ENCODE measurements at regions not wholly inside any gene's neighbourhood (a gene's known extent, or its start where the extent isn't known, plus 50 kb on each side); places are given as distances from the start of the nearest gene placed in this dataset.

- no peaks in the 10 kb centered on the region for H3K27me3 ChIP-seq (ENCODE audit: control insufficient read depth in 2 of 2, insufficient read depth in 1 of 2, low read length in 1 of 2)
- H3K36me3 ChIP-seq (ENCODE audit: control insufficient read depth in 2 of 2, insufficient read depth in 2 of 2, low read length in 1 of 2) = no peaks in the 10 kb centered on the region
- no peak overlapping the region for H3K27ac ChIP-seq (ENCODE audit: low read depth in 1 of 2, low read length in 1 of 2)
- no peaks in the 10 kb centered on the region for H3K9me3 ChIP-seq (ENCODE audit: control insufficient read depth in 2 of 2, insufficient read depth in 1 of 2, low read length in 1 of 2)
- 93% methylated on average over 11 of the region's 11 CpGs for WGBS
- no peaks in the 10 kb centered on the region for H3K4me1 ChIP-seq (ENCODE audit: control insufficient read depth in 2 of 2, insufficient read depth in 2 of 2, low read length in 2 of 2)
- H3K4me3 ChIP-seq (ENCODE audit: low read length in 2 of 2) = no peak overlapping the region
- DNase-seq (ENCODE audit: low read depth in 6 of 9, low spot score in 9 of 9) = no peak
These were observed 114.7 kb downstream of the BUD13 start for GRCh38 chr11:116657842-116658825.

- Histone ChIP-seq H3K9me3 (ENCODE audit: control insufficient read depth in 2 of 2, insufficient read depth in 1 of 2, low read length in 1 of 2) (no peaks in the 10 kb centered on the region), H3K36me3 (ENCODE audit: control insufficient read depth in 2 of 2, insufficient read depth in 2 of 2, low read length in 1 of 2) (no peaks in the 10 kb centered on the region), H3K27ac (ENCODE audit: low read depth in 1 of 2, low read length in 1 of 2) (no peak overlapping the region), H3K4me1 (ENCODE audit: control insufficient read depth in 2 of 2, insufficient read depth in 2 of 2, low read length in 2 of 2) (no peaks in the 10 kb centered on the region), H3K27me3 (ENCODE audit: control insufficient read depth in 2 of 2, insufficient read depth in 1 of 2, low read length in 1 of 2) (no peaks in the 10 kb centered on the region), H3K4me3 (ENCODE audit: low read length in 2 of 2) (no peak overlapping the region)
- no peak for DNase-seq (ENCODE audit: low read depth in 6 of 9, low spot score in 9 of 9)
- WGBS = 95% methylated on average over 4 of the region's 4 CpGs
These were observed 116.8 kb downstream of the BUD13 start for GRCh38 chr11:116656011-116656410.

- Histone ChIP-seq H3K36me3 (ENCODE audit: control insufficient read depth in 2 of 2, insufficient read depth in 2 of 2, low read length in 1 of 2) (no peaks in the 10 kb centered on the region), H3K27me3 (ENCODE audit: control insufficient read depth in 2 of 2, insufficient read depth in 1 of 2, low read length in 1 of 2) (no peaks in the 10 kb centered on the region), H3K4me3 (ENCODE audit: low read length in 2 of 2) (no peak overlapping the region), H3K9me3 (ENCODE audit: control insufficient read depth in 2 of 2, insufficient read depth in 1 of 2, low read length in 1 of 2) (no peaks in the 10 kb centered on the region), H3K4me1 (ENCODE audit: control insufficient read depth in 2 of 2, insufficient read depth in 2 of 2, low read length in 2 of 2) (no peaks in the 10 kb centered on the region), H3K27ac (ENCODE audit: low read depth in 1 of 2, low read length in 1 of 2) (no peak overlapping the region)
- no peak for DNase-seq (ENCODE audit: low read depth in 6 of 9, low spot score in 9 of 9)
- whole genome bisulfite sequencing = 100% methylated on average over 1 of the region's 1 CpG
These were observed 118.3 kb downstream of the BUD13 start for GRCh38 chr11:116654526-116654925.

- Histone ChIP-seq H3K9me3 (ENCODE audit: control insufficient read depth in 2 of 2, insufficient read depth in 1 of 2, low read length in 1 of 2) (no peaks in the 10 kb centered on the region), H3K27me3 (ENCODE audit: control insufficient read depth in 2 of 2, insufficient read depth in 1 of 2, low read length in 1 of 2) (no peaks in the 10 kb centered on the region), H3K4me3 (ENCODE audit: low read length in 2 of 2) (no peak overlapping the region), H3K4me1 (ENCODE audit: control insufficient read depth in 2 of 2, insufficient read depth in 2 of 2, low read length in 2 of 2) (no peaks in the 10 kb centered on the region), H3K27ac (ENCODE audit: low read depth in 1 of 2, low read length in 1 of 2) (no peak overlapping the region), H3K36me3 (ENCODE audit: control insufficient read depth in 2 of 2, insufficient read depth in 2 of 2, low read length in 1 of 2) (no peaks in the 10 kb centered on the region)
- DNase-seq (ENCODE audit: low read depth in 6 of 9, low spot score in 9 of 9) = no peak
- WGBS = 95% methylated on average over 9 of the region's 9 CpGs
These were observed 119.6 kb downstream of the BUD13 start for GRCh38 chr11:116653206-116653605.

GRCh38 chr11:116651737-116652237 lies 121.0 kb downstream of the BUD13 start:
- H3K4me3 ChIP-seq (ENCODE audit: low read length in 2 of 2) = no peak overlapping the region
- no peaks in the 10 kb centered on the region for H3K9me3 ChIP-seq (ENCODE audit: control insufficient read depth in 2 of 2, insufficient read depth in 1 of 2, low read length in 1 of 2)
- H3K36me3 ChIP-seq (ENCODE audit: control insufficient read depth in 2 of 2, insufficient read depth in 2 of 2, low read length in 1 of 2) = no peaks in the 10 kb centered on the region
- no peaks in the 10 kb centered on the region for H3K4me1 ChIP-seq (ENCODE audit: control insufficient read depth in 2 of 2, insufficient read depth in 2 of 2, low read length in 2 of 2)
- no peak for DNase-seq (ENCODE audit: low read depth in 6 of 9, low spot score in 9 of 9)
- WGBS = 48% methylated on average over 6 of the region's 6 CpGs
- no peaks in the 10 kb centered on the region for H3K27me3 ChIP-seq (ENCODE audit: control insufficient read depth in 2 of 2, insufficient read depth in 1 of 2, low read length in 1 of 2)
- H3K27ac ChIP-seq (ENCODE audit: low read depth in 1 of 2, low read length in 1 of 2) = no peak overlapping the region

GRCh38 chr11:116651098-116651736 lies 121.6 kb downstream of the BUD13 start:
- 51% methylated on average over 9 of the region's 9 CpGs for WGBS
- DNase-seq (ENCODE audit: low read depth in 6 of 9, low spot score in 9 of 9) = no peak
- no peak overlapping the region for H3K4me3 ChIP-seq (ENCODE audit: low read length in 2 of 2)
- H3K27ac ChIP-seq (ENCODE audit: low read depth in 1 of 2, low read length in 1 of 2) = no peak overlapping the region
- H3K36me3 ChIP-seq (ENCODE audit: control insufficient read depth in 2 of 2, insufficient read depth in 2 of 2, low read length in 1 of 2) = no peaks in the 10 kb centered on the region
- no peaks in the 10 kb centered on the region for H3K4me1 ChIP-seq (ENCODE audit: control insufficient read depth in 2 of 2, insufficient read depth in 2 of 2, low read length in 2 of 2)
- H3K27me3 ChIP-seq (ENCODE audit: control insufficient read depth in 2 of 2, insufficient read depth in 1 of 2, low read length in 1 of 2) = no peaks in the 10 kb centered on the region
- no peaks in the 10 kb centered on the region for H3K9me3 ChIP-seq (ENCODE audit: control insufficient read depth in 2 of 2, insufficient read depth in 1 of 2, low read length in 1 of 2)

GRCh38 chr11:116650052-116650451 lies 122.7 kb downstream of the BUD13 start:
- no peak overlapping the region for H3K4me3 ChIP-seq (ENCODE audit: low read length in 2 of 2)
- no peaks in the 10 kb centered on the region for H3K9me3 ChIP-seq (ENCODE audit: control insufficient read depth in 2 of 2, insufficient read depth in 1 of 2, low read length in 1 of 2)
- 70% methylated on average over 2 of the region's 2 CpGs for WGBS
- no peak overlapping the region for H3K27ac ChIP-seq (ENCODE audit: low read depth in 1 of 2, low read length in 1 of 2)
- H3K27me3 ChIP-seq (ENCODE audit: control insufficient read depth in 2 of 2, insufficient read depth in 1 of 2, low read length in 1 of 2) = peaks cover 0 to under 1% of the 10 kb centered on the region in 2 donors
- H3K4me1 ChIP-seq (ENCODE audit: control insufficient read depth in 2 of 2, insufficient read depth in 2 of 2, low read length in 2 of 2) = no peaks in the 10 kb centered on the region
- no peak for DNase-seq (ENCODE audit: low read depth in 6 of 9, low spot score in 9 of 9)
- H3K36me3 ChIP-seq (ENCODE audit: control insufficient read depth in 2 of 2, insufficient read depth in 2 of 2, low read length in 1 of 2) = no peaks in the 10 kb centered on the region

GRCh38 chr11:116649268-116649667 lies 123.5 kb downstream of the BUD13 start:
- Histone ChIP-seq H3K4me3 (ENCODE audit: low read length in 2 of 2) (no peak overlapping the region), H3K27me3 (ENCODE audit: control insufficient read depth in 2 of 2, insufficient read depth in 1 of 2, low read length in 1 of 2) (peaks cover 0 to 2% of the 10 kb centered on the region in 2 donors), H3K9me3 (ENCODE audit: control insufficient read depth in 2 of 2, insufficient read depth in 1 of 2, low read length in 1 of 2) (no peaks in the 10 kb centered on the region), H3K36me3 (ENCODE audit: control insufficient read depth in 2 of 2, insufficient read depth in 2 of 2, low read length in 1 of 2) (no peaks in the 10 kb centered on the region), H3K27ac (ENCODE audit: low read depth in 1 of 2, low read length in 1 of 2) (no peak overlapping the region), H3K4me1 (ENCODE audit: control insufficient read depth in 2 of 2, insufficient read depth in 2 of 2, low read length in 2 of 2) (no peaks in the 10 kb centered on the region)
- 95% methylated on average over 4 of the region's 4 CpGs for WGBS
- DNase-seq (ENCODE audit: low read depth in 6 of 9, low spot score in 9 of 9) = no peak

All from thymus (tissue), 11 donors.